Smooth muscle cell (in vitro differentiated cells): ENCODE measurements at regions not wholly inside any gene's neighbourhood (a gene's known extent, or its start where the extent isn't known, plus 50 kb on each side); places are given as distances from the start of the nearest gene placed in this dataset.

Experiments used
- DNase-seq: peaks from one replicate; lab custom pipeline; 2025; ENCODE audit not compliant: unreplicated experiment; lab: John Stamatoyannopoulos, UW
- H2AFZ ChIP-seq: fragments of 200-600 bp; sonication (generic); 2 replicates; pipeline ENCODE4 v1.6.0; 2016; ENCODE audit warnings: antibody characterized with exemption, low read depth, mild to moderate bottlenecking
- H3F3A ChIP-seq: fragments of 200-600 bp; sonication (generic); 2 replicates; pipeline ENCODE4 v1.6.0; 2017; ENCODE audit warnings: antibody characterized with exemption, low read depth
- H3K27ac ChIP-seq: fragments of 200-600 bp; sonication (generic); 2 replicates; pipeline ENCODE4 v1.5.1; 2016; ENCODE audit warnings: low read depth, mild to moderate bottlenecking
- H3K27me3 ChIP-seq: fragments of 200-600 bp; sonication (generic); 2 replicates; pipeline ENCODE4 v1.6.1; 2016; ENCODE audit warnings: low read depth, mild to moderate bottlenecking
- H3K36me3 ChIP-seq: fragments of 200-600 bp; sonication (generic); 2 replicates; pipeline ENCODE4 v1.5.1; 2016; ENCODE audit warnings: low read depth
- H3K4me1 ChIP-seq: fragments of 200-600 bp; sonication (generic); 2 replicates; pipeline ENCODE4 v1.5.1; 2016; ENCODE audit warnings: low read depth
- H3K4me2 ChIP-seq: fragments of 200-600 bp; sonication (generic); 2 replicates; pipeline ENCODE4 v1.6.0; 2016; ENCODE audit warnings: mild to moderate bottlenecking
- H3K4me3 ChIP-seq: fragments of 200-600 bp; sonication (generic); 2 replicates; pipeline ENCODE4 v1.5.1; 2016; ENCODE audit warnings: mild to moderate bottlenecking
- H3K79me2 ChIP-seq: fragments of 200-600 bp; sonication (generic); 2 replicates; pipeline ENCODE4 v1.6.0; 2016; ENCODE audit warnings: low read depth, mild to moderate bottlenecking
- H3K9ac ChIP-seq: fragments of 200-600 bp; sonication (generic); 2 replicates; pipeline ENCODE4 v1.6.0; 2016; ENCODE audit warnings: low read depth
- H3K9me3 ChIP-seq: fragments of 200-600 bp; sonication (generic); replicated peaks from 2 replicates; pipeline ENCODE4 v1.5.1; 2016; ENCODE audit warnings: low read depth
- H4K20me1 ChIP-seq: fragments of 200-600 bp; sonication (generic); 2 replicates; pipeline ENCODE4 v1.6.0; 2016; ENCODE audit warnings: low read depth
- CTCF ChIP-seq: fragments of 200-600 bp; sonication (generic); IDR thresholded peaks from 2 replicates; pipeline ENCODE4 v1.5.1; 2017; ENCODE audit warnings: borderline replicate concordance, mild to moderate bottlenecking, antibody characterized with exemption; ENCODE audit not compliant: insufficient read depth, poor library complexity, severe bottlenecking
- WGBS: methylation state at CpG from one replicate; pipeline ENCODE4 v1.1.7; 2016; ENCODE audit warnings: low lambda C conversion rate; 5-methylcytosine and 5-hydroxymethylcytosine counted together

GRCh38 chr6:127032971-127033370, 85.5 kb upstream of the RSPO3 start:
- H3F3A ChIP-seq: no peaks in the 10 kb centered on the region
- no peaks in the 10 kb centered on the region for H4K20me1 ChIP-seq
- DNase-seq: no peak
- H3K4me2 ChIP-seq: no peak overlapping the region
- no peaks in the 10 kb centered on the region for H3K27me3 ChIP-seq
- TF ChIP-seq CTCF: no peak
- no peak overlapping the region for H3K9ac ChIP-seq
- no peaks in the 10 kb centered on the region for H3K9me3 ChIP-seq
- H3K4me1 ChIP-seq: no peaks in the 10 kb centered on the region
- H3K79me2 ChIP-seq: no peaks in the 10 kb centered on the region
- WGBS: 96% methylated on average over 3 of the region's 3 CpGs
- no peaks in the 10 kb centered on the region for H3K36me3 ChIP-seq
- H3K4me3 ChIP-seq: no peak overlapping the region
- no peak overlapping the region for H3K27ac ChIP-seq
- no peak overlapping the region for H2AFZ ChIP-seq

- H3F3A ChIP-seq: peaks cover 4% of the 10 kb centered on the region
- H3K4me2 ChIP-seq: peak overlapping the region; percentile 12
- H3K9me3 ChIP-seq: no peaks in the 10 kb centered on the region
- DNase-seq: no peak
- peaks cover 4% of the 10 kb centered on the region for H3K4me1 ChIP-seq
- H3K36me3 ChIP-seq: no peaks in the 10 kb centered on the region
- no peaks in the 10 kb centered on the region for H3K27me3 ChIP-seq
- H3K79me2 ChIP-seq: no peaks in the 10 kb centered on the region
- no peak for TF ChIP-seq CTCF
- peak overlapping the region; percentile 50 for H3K27ac ChIP-seq
- H3K9ac ChIP-seq: no peak overlapping the region
- no peaks in the 10 kb centered on the region for H4K20me1 ChIP-seq
- no peak overlapping the region for H2AFZ ChIP-seq
- no peak overlapping the region for H3K4me3 ChIP-seq
These were observed 66.8 kb upstream of the RSPO3 start for GRCh38 chr6:127051571-127052260.

GRCh38 chr6:127053032-127053874, 65.2 kb upstream of the RSPO3 start:
- DNase-seq: no peak
- no peaks in the 10 kb centered on the region for H3K79me2 ChIP-seq
- H3K9ac ChIP-seq: no peak overlapping the region
- TF ChIP-seq CTCF: no peak
- H3F3A ChIP-seq: peaks cover 4% of the 10 kb centered on the region
- no peaks in the 10 kb centered on the region for H4K20me1 ChIP-seq
- no peaks in the 10 kb centered on the region for H3K9me3 ChIP-seq
- peak overlapping the region; percentile 40 for H3K4me2 ChIP-seq
- peak overlapping the region; percentile 62 for H3K27ac ChIP-seq
- H2AFZ ChIP-seq: peak overlapping the region; percentile 13
- no peak overlapping the region for H3K4me3 ChIP-seq
- WGBS: 37% methylated on average over 2 of the region's 2 CpGs
- no peaks in the 10 kb centered on the region for H3K36me3 ChIP-seq
- H3K4me1 ChIP-seq: peaks cover 4% of the 10 kb centered on the region
- H3K27me3 ChIP-seq: no peaks in the 10 kb centered on the region
